Cerebellar nuclear complex (tissue), 1 donor: ENCODE measurements at regions not wholly inside any gene's neighbourhood (a gene's known extent, or its start where the extent isn't known, plus 50 kb on each side); places are given as distances from the start of the nearest gene placed in this dataset.
"Not testable (repeated sequence)": the region's sequence is repeated elsewhere in the genome, so short reads cannot be mapped to it uniquely, and the experiment has no call there.

ENCODE experiments used
- DNase-seq, 2 experiments: peaks; one replicate each; lab custom pipeline; 2025; lab: John Stamatoyannopoulos, UW

DNA sequence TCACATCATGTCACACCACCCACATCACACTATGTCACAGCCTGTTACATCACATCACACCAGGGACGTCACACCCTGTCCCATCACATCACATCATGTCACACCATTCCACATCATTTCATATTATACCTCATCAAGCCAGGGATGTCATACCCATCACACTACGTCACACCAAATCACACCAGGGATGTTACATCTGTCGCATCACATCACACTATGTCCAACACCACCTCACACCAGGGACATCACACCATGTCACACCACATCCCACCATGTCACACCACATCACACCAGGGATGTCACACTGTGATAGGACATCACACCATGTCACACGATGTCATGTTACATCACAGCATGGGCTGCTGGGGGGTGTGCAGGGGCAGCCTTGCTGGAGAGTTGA, 110.6 kb downstream of the TMEM121 start:
- no peak for DNase-seq

DNA sequence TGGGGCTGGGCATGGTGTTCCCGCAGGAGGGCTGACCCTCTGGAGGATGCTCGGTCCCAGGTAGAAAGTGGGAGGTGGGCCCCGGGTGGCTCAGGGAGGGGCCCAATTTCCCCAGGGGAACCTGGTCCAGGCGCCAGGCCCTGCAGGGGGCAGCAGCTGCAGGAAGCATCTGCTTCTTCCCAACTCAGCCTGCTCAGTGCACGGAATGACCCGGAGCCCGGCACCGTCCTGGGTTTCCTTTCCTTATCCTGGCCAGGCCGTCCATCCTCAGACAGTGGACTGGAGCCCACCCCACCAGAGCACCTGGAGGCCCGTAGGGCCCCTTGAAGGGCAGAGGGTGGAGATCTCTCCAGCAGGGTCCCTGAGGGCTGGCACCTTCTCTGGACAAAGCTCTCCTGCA, 111.0 kb downstream of the TMEM121 start:
- not testable (repeated sequence) for DNase-seq

- not testable (repeated sequence) for DNase-seq
These were observed 113.9 kb downstream of the TMEM121 start for GRCh38 chr14:105639969-105640931.

GRCh38 chr14:105641075-105641937, 114.9 kb downstream of the TMEM121 start:
- DNase-seq, result no peak

DNA sequence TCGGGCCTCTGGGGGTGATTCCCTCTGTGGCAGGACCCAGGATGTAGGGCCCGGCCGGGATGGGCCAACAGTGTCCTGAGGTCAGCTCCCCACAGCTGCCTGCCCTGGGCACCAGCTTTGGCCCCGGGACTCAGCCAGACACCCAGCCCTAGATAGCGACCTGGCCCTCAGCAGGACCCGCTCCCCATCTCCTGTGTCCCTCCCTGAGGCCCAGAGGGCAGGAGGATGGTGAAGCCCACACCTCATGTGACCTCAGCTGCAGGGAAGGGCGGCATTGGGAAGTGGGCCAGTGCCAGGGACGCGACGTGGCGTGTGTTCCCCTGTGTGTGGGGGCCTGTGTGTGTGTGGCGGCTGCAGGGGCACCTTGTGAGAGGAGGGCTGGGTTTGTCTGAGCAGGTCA, 115.6 kb downstream of the TMEM121 start:
- not testable (repeated sequence) for DNase-seq

GRCh38 chr14:105642486-105642885, 116.1 kb downstream of the TMEM121 start:
- DNase-seq, result not testable (repeated sequence)

DNA sequence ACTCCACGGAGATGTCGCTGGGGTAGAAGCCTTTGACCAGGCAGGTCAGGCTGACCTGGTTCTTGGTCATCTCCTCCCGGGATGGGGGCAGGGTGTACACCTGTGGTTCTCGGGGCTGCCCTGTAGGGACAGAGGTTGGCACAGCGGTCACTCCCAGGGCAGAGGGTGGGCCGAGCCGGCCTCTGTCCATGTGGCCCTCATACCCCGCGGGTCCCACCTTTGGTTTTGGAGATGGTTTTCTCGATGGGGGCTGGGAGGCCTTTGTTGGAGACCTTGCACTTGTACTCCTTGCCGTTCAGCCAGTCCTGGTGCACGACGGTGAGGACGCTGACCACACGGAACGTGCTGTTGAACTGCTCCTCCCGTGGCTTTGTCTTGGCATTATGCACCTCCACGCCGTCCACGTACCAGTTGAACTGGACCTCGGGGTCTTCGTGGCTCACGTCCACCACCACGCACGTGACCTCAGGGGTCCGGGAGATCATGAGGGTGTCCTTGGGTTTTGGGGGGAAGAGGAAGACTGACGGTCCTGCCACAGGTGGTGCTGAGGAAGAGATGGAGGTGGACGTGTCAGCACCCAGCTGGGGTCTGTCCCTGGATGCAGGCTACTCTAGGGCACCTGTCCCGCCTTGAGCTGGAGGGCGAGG, 117.1 kb downstream of the TMEM121 start:
- not testable (repeated sequence) for DNase-seq

GRCh38 chr14:105644053-105644435, 117.7 kb downstream of the TMEM121 start:
- not testable (repeated sequence) for DNase-seq

- not testable (repeated sequence) for DNase-seq
These were observed 118.1 kb downstream of the TMEM121 start for GRCh38 chr14:105644457-105644856.

DNA sequence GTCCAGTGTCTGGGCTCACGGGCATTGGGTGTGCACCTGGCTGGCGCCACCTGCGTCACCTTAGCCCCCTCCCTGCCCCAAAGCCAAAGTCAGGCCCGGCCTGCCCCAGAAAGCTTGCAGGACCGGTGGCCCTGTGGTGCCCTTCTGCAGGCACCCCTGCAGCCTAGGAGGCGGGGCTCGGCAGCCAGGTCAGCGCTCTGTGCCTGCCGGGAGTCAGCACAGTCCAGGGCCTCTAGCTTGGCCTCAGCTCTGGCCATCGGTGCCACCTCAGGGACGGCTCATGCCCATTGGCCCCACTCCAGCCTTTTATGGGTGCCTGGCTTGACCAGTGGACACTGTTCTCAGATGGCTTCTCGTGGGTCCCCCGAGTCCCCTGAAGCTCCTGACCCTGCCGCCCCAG, 118.5 kb downstream of the TMEM121 start:
- not testable (repeated sequence) for DNase-seq

DNA sequence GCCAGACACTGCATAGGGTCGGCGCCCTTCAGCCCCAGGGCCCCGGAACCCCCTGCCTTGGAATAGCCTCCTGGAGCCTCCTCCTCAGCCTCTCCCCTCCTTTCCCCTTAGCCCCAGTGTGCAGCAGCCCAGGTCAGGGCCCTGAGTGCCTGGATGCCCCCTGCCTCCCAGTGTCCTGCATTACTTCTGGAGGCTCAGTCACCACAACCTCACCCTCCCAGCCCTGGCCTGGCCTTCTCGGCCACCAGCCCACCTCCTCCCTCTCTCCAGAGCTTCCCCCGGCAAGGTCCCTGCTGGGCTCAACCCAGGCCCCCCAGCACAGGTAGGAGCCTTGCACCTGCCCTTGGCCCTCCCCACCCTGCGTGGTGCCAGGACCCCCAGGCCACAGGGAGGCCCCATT, 119.0 kb downstream of the TMEM121 start:
- not testable (repeated sequence) for DNase-seq

- DNase-seq, result no peak
These were observed 119.8 kb downstream of the TMEM121 start for GRCh38 chr14:105646175-105646574.

GRCh38 chr14:105646711-105647281, 120.4 kb downstream of the TMEM121 start:
- DNase-seq, result not testable (repeated sequence)

GRCh38 chr14:105647426-105647783, 121.0 kb downstream of the TMEM121 start:
- not testable (repeated sequence) for DNase-seq

GRCh38 chr14:105647784-105648608, 121.6 kb downstream of the TMEM121 start:
- DNase-seq, result no peak

DNA sequence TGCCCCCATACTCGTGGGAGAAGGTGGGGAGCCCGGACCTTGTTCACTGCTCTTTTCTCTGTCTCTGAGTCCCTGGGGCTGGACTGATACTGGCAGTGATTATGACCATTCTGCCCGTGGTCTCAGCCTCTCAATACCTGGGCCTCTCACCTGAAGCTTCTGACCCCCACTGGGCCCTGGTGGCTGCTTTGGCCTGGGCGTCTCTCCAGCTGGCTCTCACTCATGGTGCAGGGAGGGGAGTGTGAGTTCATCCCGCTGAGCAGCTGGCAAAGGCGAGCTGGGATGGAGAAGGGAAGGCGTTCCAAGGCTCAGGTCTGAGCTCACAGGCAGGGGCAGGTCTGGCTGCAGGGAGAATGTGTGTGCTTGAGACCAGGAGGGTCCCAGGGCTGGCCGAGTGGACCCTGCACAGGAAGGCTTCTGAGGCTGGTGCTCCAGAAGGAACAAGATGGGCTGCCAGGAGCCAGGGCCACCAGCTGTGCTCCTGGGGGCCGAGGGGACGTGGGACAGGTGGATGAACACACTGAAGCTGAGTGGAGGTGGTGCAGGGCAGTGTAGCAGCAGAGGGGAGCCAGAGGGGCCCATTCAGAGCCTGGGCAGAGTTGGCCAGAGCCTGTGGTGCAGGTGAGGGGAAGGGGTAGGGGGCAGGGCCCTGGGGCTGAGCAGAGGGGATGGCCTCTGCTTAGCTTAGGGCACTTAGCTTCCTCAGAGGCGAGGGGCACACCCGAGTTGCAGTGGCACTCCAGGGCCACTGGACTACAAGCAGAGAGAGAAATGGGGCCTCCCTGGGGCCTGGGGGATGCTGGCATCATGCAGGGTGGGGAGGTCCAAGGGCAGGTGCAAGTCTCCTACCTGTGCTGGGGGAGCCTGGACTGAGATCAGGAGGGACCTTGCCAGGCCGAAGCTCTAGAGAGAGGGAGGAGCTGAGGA, 122.5 kb downstream of the TMEM121 start:
- not testable (repeated sequence) for DNase-seq

GRCh38 chr14:105652317-105652716, 125.9 kb downstream of the TMEM121 start:
- not testable (repeated sequence) for DNase-seq

DNA sequence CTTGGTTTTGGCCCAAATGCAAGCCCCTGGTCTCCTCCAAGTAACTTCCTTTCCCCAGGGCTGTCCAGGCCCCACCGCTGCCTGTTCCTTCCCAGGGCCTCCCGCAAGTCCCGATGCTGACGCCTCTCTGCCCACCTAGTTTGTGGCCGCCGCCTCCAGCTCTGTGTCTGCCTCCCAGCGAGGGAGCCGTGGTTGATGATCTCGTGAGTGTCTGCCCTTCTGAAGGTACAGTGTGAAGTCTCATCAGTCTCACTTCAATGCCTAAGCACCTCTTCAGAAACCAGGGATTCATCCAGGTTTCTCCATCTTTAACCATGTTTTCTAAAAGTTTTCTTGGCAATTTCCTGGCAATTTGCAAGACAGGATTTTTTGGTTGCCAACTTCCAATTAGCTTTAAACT, 127.5 kb downstream of the TMEM121 start:
- not testable (repeated sequence) for DNase-seq

DNA sequence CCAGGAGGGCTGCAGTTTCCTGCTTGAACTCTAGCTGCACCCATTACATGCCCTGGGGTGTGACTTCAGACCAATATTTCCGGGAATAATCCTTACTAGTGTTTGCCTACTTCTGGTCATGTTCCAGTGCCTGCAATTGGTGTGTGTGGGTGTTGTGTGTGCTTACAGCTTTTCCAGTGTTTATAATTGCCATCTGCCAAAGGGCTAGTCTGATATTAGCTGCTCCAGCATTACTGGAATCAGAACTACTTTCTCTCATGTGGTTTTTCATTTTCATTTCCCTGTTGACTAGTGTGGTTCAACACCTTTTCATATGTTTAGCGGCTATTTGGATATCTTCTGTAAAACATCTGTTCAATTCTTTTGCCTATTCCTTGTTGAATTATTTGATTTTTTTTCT, 132.9 kb downstream of the TMEM121 start:
- DNase-seq, result not testable (repeated sequence)
